Natural killer cell (primary cell): ENCODE measurements at regions not wholly inside any gene's neighbourhood (a gene's known extent, or its start where the extent isn't known, plus 50 kb on each side); places are given as distances from the start of the nearest gene placed in this dataset.

Experiments used
- ATAC-seq, 3 donors: fragments of 150-1000 bp in 2 of 3; fragments of 200-7000 bp in 1 of 3; cut with Tn5 transposase; 1 replicate in 1 of 3; 2 replicates in 2 of 3; pipeline ENCODE4 v1.10.0; 2021; ENCODE audit warnings: mild to moderate bottlenecking in 2 of 3, moderate library complexity in 2 of 3
- DNase-seq, 2 donors: peaks; one replicate each; pipeline versions ENCODE4 v3.0.0 to v3.0.0-alpha.2; 2013 to 2021; ENCODE audit warnings: mixed read lengths in 1 of 2
- H3K27ac ChIP-seq: one replicate; pipeline ENCODE4 v1.5.1; 2013; ENCODE audit warnings: mild to moderate bottlenecking, low read length
- H3K27me3 ChIP-seq: one replicate; pipeline ENCODE4 v1.6.1; 2013; ENCODE audit warnings: low read length; ENCODE audit not compliant: control insufficient read depth, insufficient read depth
- H3K36me3 ChIP-seq: one replicate; pipeline ENCODE4 v1.6.1; 2013; ENCODE audit warnings: low read length; ENCODE audit not compliant: control insufficient read depth, insufficient read depth
- H3K4me1 ChIP-seq: one replicate; pipeline ENCODE4 v1.6.1; 2013; ENCODE audit warnings: low read length; ENCODE audit not compliant: control insufficient read depth, insufficient read depth
- H3K4me3 ChIP-seq: one replicate; pipeline ENCODE4 v1.5.1; 2013; ENCODE audit warnings: low read length
- H3K9me3 ChIP-seq: one replicate; pipeline ENCODE4 v1.6.1; 2013; ENCODE audit warnings: low read length; ENCODE audit not compliant: control insufficient read depth, insufficient read depth
- H3K27ac Mint-ChIP-seq, 2 donors: one replicate each; pipeline ENCODE4 v1.8.0; 2022; ENCODE audit warnings: mild to moderate bottlenecking in 2 of 2, mixed read lengths in 2 of 2, moderate library complexity in 1 of 2
- H3K27me3 Mint-ChIP-seq, 2 donors: one replicate each; pipeline ENCODE4 v1.8.0; 2022; ENCODE audit warnings: low read depth in 2 of 2, mixed read lengths in 2 of 2
- H3K36me3 Mint-ChIP-seq: one replicate; pipeline ENCODE4 v1.8.0; 2022; ENCODE audit warnings: mixed read lengths
- H3K4me1 Mint-ChIP-seq, 2 donors: one replicate each; pipeline ENCODE4 v1.8.0; 2022; ENCODE audit warnings: mixed read lengths in 2 of 2
- H3K4me3 Mint-ChIP-seq: one replicate; pipeline ENCODE4 v1.8.0; 2022; ENCODE audit warnings: mild to moderate bottlenecking, moderate library complexity, mixed read lengths
- H3K9me3 Mint-ChIP-seq, 2 donors: one replicate each; pipeline ENCODE4 v1.8.0; 2022; ENCODE audit warnings: mixed read lengths in 2 of 2
- WGBS: methylation state at CpG from one replicate; pipeline ENCODE4 v1.1.7; 2013; ENCODE audit warnings: missing lambda C conversion rate; ENCODE audit not compliant: insufficient coverage; 5-methylcytosine and 5-hydroxymethylcytosine counted together
- intact Hi-C: fragments of 100-400 bp; cut with micrococcal nuclease; formaldehyde crosslinking; loops from one replicate; pipeline ENCODE4 v1.14.2; 2022
- TF ChIP-seq, protein P1 (sequence below): fragments of 200-600 bp; IDR thresholded peaks from one replicate; pipeline ENCODE4 v1.8.0; 2022; ENCODE audit warnings: antibody characterized with exemption

DNA sequence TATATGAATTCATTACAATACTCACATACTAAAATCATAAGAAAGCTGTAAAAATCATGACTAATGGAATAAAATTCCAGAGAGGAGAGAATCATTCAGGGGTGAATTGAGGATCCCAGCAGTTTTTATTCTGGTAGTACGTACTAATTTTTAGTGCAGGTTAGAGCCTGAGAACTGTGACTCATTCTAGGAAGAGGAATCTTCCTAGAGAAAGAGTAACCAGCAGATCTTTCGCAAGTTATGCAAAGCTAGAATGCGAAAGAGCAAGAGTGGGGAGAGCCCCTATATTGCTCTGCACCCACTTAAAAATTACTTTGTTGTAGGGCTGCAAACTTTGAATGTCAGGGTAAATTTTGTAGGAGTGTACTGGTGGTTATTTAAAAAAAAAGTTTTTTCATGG is 303.6 kb upstream of the ARPP21 start:
- ATAC-seq = no peak
- Mint-ChIP-seq H3K36me3 (no peaks in the 10 kb centered on the region), H3K4me3 (no peak overlapping the region), H3K27ac (no peak overlapping the region), H3K9me3 (peaks cover 12 to 21% of the 10 kb centered on the region in 2 donors), H3K4me1 (no peaks in the 10 kb centered on the region), H3K27me3 (no peaks in the 10 kb centered on the region)
- no peaks in the 10 kb centered on the region for H3K36me3 ChIP-seq
- no peaks in the 10 kb centered on the region for H3K9me3 ChIP-seq
- no peak for DNase-seq
- TF ChIP-seq, protein P1, sequence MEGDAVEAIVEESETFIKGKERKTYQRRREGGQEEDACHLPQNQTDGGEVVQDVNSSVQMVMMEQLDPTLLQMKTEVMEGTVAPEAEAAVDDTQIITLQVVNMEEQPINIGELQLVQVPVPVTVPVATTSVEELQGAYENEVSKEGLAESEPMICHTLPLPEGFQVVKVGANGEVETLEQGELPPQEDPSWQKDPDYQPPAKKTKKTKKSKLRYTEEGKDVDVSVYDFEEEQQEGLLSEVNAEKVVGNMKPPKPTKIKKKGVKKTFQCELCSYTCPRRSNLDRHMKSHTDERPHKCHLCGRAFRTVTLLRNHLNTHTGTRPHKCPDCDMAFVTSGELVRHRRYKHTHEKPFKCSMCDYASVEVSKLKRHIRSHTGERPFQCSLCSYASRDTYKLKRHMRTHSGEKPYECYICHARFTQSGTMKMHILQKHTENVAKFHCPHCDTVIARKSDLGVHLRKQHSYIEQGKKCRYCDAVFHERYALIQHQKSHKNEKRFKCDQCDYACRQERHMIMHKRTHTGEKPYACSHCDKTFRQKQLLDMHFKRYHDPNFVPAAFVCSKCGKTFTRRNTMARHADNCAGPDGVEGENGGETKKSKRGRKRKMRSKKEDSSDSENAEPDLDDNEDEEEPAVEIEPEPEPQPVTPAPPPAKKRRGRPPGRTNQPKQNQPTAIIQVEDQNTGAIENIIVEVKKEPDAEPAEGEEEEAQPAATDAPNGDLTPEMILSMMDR = no peak
- 85% methylated on average over 3 of the region's 3 CpGs for WGBS
- H3K27me3 ChIP-seq = no peaks in the 10 kb centered on the region
- no peak overlapping the region for H3K27ac ChIP-seq
- intact Hi-C loops = no loop called here
- H3K4me1 ChIP-seq = no peaks in the 10 kb centered on the region
- no peak overlapping the region for H3K4me3 ChIP-seq

DNA sequence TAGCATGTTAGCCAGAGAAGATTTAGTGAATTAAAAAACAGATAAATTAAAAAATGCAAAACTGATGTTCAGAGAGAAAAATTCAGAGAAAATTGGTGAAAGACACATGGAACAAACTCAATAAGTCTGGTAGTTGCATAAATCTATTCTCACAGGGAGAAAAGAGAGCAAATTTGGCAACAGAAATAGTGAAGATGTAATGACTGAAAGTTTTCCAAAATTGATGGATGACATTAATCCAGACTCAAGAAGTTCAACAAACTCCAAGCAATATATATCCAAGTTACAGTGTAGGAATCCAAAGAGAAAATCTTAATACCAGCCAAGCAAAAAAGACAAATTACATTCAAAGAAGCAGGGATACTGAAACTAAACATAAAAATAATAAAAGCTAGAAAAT is 302.7 kb upstream of the ARPP21 start:
- Histone ChIP-seq H3K4me1 (no peaks in the 10 kb centered on the region), H3K4me3 (no peak overlapping the region), H3K27me3 (no peaks in the 10 kb centered on the region), H3K9me3 (no peaks in the 10 kb centered on the region), H3K27ac (no peak overlapping the region), H3K36me3 (no peaks in the 10 kb centered on the region)
- H3K4me3 Mint-ChIP-seq = no peak overlapping the region
- H3K4me1 Mint-ChIP-seq = no peaks in the 10 kb centered on the region
- intact Hi-C loops = no loop called here
- H3K27ac Mint-ChIP-seq = no peak overlapping the region
- no peaks in the 10 kb centered on the region for H3K36me3 Mint-ChIP-seq
- DNase-seq = no peak
- no peaks in the 10 kb centered on the region for H3K27me3 Mint-ChIP-seq
- no peak for ATAC-seq
- TF ChIP-seq, protein P1 = no peak
- H3K9me3 Mint-ChIP-seq = peaks cover 14 to 21% of the 10 kb centered on the region in 2 donors

DNA sequence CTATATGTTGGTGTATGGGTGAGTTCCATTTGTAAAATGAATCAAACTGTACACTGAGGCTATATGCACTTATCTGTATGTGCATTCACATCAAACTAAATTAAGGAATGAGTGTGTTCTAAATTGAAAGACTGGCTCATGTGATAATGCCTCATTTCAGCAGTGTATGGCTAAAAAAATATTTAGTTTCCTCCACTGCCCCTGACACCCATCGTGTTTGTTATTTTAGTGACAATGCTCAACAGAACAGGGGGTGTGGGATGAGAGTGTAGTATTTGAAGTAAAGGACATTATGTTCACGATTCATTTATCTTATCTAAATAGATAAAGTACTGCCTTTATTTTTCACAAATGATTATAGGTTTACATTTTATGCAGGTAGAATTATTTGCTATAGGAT is 301.1 kb upstream of the ARPP21 start:
- H3K4me3 ChIP-seq = no peak overlapping the region
- Mint-ChIP-seq H3K36me3 (no peaks in the 10 kb centered on the region), H3K4me1 (no peaks in the 10 kb centered on the region), H3K9me3 (peaks cover 15 to 26% of the 10 kb centered on the region in 2 donors), H3K4me3 (no peak overlapping the region), H3K27ac (no peak overlapping the region), H3K27me3 (no peaks in the 10 kb centered on the region)
- H3K4me1 ChIP-seq = no peaks in the 10 kb centered on the region
- H3K27me3 ChIP-seq = no peaks in the 10 kb centered on the region
- no peaks in the 10 kb centered on the region for H3K9me3 ChIP-seq
- no peak overlapping the region for H3K27ac ChIP-seq
- WGBS = no CpG with 5 or more reads among the region's 2 CpGs
- intact Hi-C loops = no loop called here
- ATAC-seq (no peak), DNase-seq (no peak)
- TF ChIP-seq, protein P1 = no peak
- H3K36me3 ChIP-seq = no peaks in the 10 kb centered on the region

DNA sequence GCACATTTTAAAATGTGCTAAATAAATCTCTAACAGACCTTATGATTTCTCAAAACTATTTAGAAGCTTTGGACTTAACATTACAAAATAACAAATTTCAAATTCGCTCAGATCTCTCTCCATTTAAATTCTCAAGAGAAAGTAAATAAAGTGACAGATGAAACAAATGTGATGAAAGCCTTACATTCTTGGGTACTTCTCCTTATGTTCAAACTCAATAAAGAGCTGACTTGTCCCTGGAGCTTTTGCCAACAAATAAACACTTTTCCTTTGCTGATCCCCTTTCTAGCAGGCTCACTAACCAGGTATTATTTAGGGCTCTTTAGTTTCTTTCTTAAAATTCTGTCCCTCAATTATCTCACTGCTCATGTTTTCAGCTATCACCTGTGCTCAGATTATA is 259.1 kb upstream of the ARPP21 start:
- Mint-ChIP-seq H3K9me3 (peaks cover 14 to 16% of the 10 kb centered on the region in 2 donors), H3K4me3 (no peak overlapping the region), H3K27me3 (no peaks in the 10 kb centered on the region), H3K36me3 (peaks cover 15% of the 10 kb centered on the region), H3K27ac (no peak overlapping the region), H3K4me1 (no peaks in the 10 kb centered on the region)
- Histone ChIP-seq H3K9me3 (no peaks in the 10 kb centered on the region), H3K27ac (no peak overlapping the region), H3K27me3 (no peaks in the 10 kb centered on the region), H3K4me3 (no peak overlapping the region), H3K36me3 (no peaks in the 10 kb centered on the region), H3K4me1 (no peaks in the 10 kb centered on the region)
- TF ChIP-seq, protein P1 = no peak
- ATAC-seq = no peak
- intact Hi-C loops = no loop called here
- WGBS = no CpG with 5 or more reads among the region's 1 CpG
- DNase-seq = no peak
